K562 (cell line): ENCODE measurements at regions not wholly inside any gene's neighbourhood (a gene's known extent, or its start where the extent isn't known, plus 50 kb on each side); places are given as distances from the start of the nearest gene placed in this dataset.

Experiments used
- ETV6 ChIP-seq, 3 experiments: fragments of 150-350 bp in 1 of 3; sonication (generic) in 1 of 3; formaldehyde crosslinking in 1 of 3; IDR thresholded peaks; 2 replicates each; pipeline versions ENCODE4 v1.6.1 to v1.8.0; 2014 to 2022; ENCODE audit warnings: borderline replicate concordance in 2 of 3, low read depth in 2 of 3, antibody characterized with exemption in 1 of 3, low read length in 1 of 3, mild to moderate bottlenecking in 1 of 3, missing genetic modification reagents in 1 of 3
- HDAC6 ChIP-seq: IDR thresholded peaks from 2 replicates; pipeline ENCODE4 v1.6.1; 2012; ENCODE audit warnings: low read depth, mild to moderate bottlenecking, control low read depth, inconsistent platforms, low read length, moderate library complexity
- RCOR1 ChIP-seq, 2 experiments: IDR thresholded peaks; 2 replicates each; pipeline ENCODE4 v1.6.1; 2012; ENCODE audit warnings: low read depth in 2 of 2, low read length in 2 of 2, borderline replicate concordance in 1 of 2, improper control_type of control experiment in 1 of 2
- TCF7 ChIP-seq: sonication (generic); IDR thresholded peaks from 2 replicates; pipeline ENCODE4 v1.6.1; 2016; ENCODE audit warnings: antibody characterized with exemption, borderline replicate concordance
- YY1 ChIP-seq, 3 experiments: IDR thresholded peaks; 2 replicates each; pipeline ENCODE4 v1.6.1; 2011; ENCODE audit warnings: low read length in 2 of 3, mild to moderate bottlenecking in 2 of 3, moderate library complexity in 2 of 3, borderline replicate concordance in 1 of 3, control low read depth in 1 of 3, low read depth in 1 of 3; ENCODE audit not compliant: insufficient read depth in 3 of 3, insufficient replicate concordance in 2 of 3, control insufficient read depth in 1 of 3, insufficient read length in 1 of 3; ENCODE audit errors: extremely low read depth in 1 of 3
- ZBTB7A ChIP-seq: IDR thresholded peaks from 2 replicates; pipeline ENCODE4 v1.6.1; 2011; ENCODE audit warnings: low read depth, mild to moderate bottlenecking, low read length, moderate library complexity, borderline replicate concordance; ENCODE audit not compliant: control insufficient read depth
- ZNF57 ChIP-seq: fragments of 450-650 bp; formaldehyde crosslinking; IDR thresholded peaks from 2 replicates; pipeline ENCODE4 v1.4.0; 2020; ENCODE audit warnings: mild to moderate bottlenecking, moderate library complexity
- TF ChIP-seq, protein P1 (sequence below): fragments of 450-650 bp; IDR thresholded peaks from 2 replicates; pipeline ENCODE4 v1.6.1; 2016; ENCODE audit warnings: low read depth
- TF ChIP-seq, protein P2 (sequence below): sonication (generic); formaldehyde crosslinking; IDR thresholded peaks from 2 replicates; pipeline ENCODE4 v1.9.0; 2022; ENCODE audit warnings: mild to moderate bottlenecking, missing genetic modification reagents
- TF ChIP-seq, protein P3 (sequence below), 3 experiments: IDR thresholded peaks in 2 of 3; conservative IDR thresholded peaks in 1 of 3; 2 replicates each; pipeline ENCODE4 v1.5.1; 2011 to 2012; ENCODE audit warnings: low read length in 3 of 3, mild to moderate bottlenecking in 3 of 3, control low read depth in 2 of 3, improper control_type of control experiment in 1 of 3, inconsistent platforms in 1 of 3, low read depth in 1 of 3, mixed read lengths in 1 of 3, moderate library complexity in 1 of 3; ENCODE audit not compliant: insufficient read depth in 2 of 3
- TF ChIP-seq, protein P4 (sequence below): fragments of 450-650 bp; formaldehyde crosslinking; IDR thresholded peaks from 2 replicates; pipeline ENCODE4 v1.4.0; 2022; ENCODE audit warnings: missing genetic modification characterization
- TF ChIP-seq, protein P5 (sequence below): sonication (generic); formaldehyde crosslinking; IDR thresholded peaks from 2 replicates; pipeline ENCODE4 v1.8.1; 2022; ENCODE audit warnings: missing genetic modification reagents

DNA sequence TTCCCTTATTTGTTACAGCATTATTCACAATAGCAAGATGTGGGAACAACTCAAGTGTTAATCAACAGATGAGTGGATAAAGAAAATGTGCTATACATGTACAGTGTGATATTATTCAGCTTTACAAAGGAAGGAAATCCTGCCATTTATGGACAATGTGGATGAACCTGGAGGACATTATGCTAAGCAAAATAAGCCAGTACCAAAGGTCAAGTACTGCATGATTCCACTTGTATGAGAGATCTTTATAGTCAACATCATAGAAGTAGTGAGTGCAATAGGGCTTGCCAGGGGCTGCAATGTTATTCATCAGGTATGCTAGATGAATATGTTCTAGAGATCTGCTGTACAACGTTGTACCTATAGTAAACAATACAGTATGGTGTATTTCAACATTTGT, 138.5 kb upstream of the AGR3 start:
- no peak for TF ChIP-seq HDAC6
- no peak for TF ChIP-seq YY1 (IDR thresholded peaks at IDR 0.05; ENCODE audit: borderline replicate concordance in 1 of 3, control insufficient read depth in 1 of 3, extremely low read depth in 1 of 3, insufficient read depth in 3 of 3, insufficient read length in 1 of 3, insufficient replicate concordance in 2 of 3, low read depth in 1 of 3, low read length in 2 of 3)
- no peak for TF ChIP-seq ZNF57
- no peak for TF ChIP-seq RCOR1 (IDR thresholded peaks at IDR 0.05; ENCODE audit: borderline replicate concordance in 1 of 2, low read depth in 2 of 2, low read length in 2 of 2)
- TF ChIP-seq, protein P1, sequence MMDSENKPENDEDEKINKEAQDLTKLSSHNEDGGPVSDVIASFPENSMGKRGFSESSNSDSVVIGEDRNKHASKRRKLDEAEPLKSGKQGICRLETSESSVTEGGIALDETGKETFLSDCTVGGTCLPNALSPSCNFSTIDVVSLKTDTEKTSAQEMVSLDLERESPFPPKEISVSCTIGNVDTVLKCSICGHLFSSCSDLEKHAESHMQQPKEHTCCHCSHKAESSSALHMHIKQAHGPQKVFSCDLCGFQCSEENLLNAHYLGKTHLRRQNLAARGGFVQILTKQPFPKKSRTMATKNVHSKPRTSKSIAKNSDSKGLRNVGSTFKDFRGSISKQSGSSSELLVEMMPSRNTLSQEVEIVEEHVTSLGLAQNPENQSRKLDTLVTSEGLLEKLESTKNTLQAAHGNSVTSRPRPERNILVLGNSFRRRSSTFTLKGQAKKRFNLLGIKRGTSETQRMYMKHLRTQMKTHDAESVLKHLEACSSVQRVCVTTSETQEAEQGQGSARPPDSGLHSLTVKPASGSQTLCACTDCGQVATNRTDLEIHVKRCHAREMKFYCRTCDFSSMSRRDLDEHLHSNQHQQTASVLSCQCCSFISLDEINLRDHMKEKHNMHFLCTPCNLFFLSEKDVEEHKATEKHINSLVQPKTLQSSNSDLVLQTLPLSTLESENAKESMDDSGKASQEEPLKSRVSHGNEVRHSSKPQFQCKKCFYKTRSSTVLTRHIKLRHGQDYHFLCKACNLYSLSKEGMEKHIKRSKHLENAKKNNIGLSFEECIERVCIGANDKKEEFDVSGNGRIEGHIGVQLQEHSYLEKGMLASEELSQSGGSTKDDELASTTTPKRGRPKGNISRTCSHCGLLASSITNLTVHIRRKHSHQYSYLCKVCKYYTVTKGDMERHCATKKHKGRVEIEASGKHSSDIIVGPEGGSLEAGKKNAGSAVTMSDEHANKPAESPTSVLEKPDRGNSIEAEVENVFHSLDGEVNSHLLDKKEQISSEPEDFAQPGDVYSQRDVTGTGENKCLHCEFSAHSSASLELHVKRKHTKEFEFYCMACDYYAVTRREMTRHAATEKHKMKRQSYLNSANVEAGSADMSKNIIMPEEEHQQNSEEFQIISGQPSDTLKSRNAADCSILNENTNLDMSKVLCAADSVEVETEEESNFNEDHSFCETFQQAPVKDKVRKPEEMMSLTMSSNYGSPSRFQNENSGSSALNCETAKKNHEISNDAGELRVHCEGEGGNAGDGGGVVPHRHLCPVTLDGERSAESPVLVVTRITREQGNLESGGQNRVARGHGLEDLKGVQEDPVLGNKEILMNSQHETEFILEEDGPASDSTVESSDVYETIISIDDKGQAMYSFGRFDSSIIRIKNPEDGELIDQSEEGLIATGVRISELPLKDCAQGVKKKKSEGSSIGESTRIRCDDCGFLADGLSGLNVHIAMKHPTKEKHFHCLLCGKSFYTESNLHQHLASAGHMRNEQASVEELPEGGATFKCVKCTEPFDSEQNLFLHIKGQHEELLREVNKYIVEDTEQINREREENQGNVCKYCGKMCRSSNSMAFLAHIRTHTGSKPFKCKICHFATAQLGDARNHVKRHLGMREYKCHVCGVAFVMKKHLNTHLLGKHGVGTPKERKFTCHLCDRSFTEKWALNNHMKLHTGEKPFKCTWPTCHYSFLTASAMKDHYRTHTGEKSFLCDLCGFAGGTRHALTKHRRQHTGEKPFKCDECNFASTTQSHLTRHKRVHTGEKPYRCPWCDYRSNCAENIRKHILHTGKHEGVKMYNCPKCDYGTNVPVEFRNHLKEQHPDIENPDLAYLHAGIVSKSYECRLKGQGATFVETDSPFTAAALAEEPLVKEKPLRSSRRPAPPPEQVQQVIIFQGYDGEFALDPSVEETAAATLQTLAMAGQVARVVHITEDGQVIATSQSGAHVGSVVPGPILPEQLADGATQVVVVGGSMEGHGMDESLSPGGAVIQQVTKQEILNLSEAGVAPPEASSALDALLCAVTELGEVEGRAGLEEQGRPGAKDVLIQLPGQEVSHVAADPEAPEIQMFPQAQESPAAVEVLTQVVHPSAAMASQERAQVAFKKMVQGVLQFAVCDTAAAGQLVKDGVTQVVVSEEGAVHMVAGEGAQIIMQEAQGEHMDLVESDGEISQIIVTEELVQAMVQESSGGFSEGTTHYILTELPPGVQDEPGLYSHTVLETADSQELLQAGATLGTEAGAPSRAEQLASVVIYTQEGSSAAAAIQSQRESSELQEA, result no peak
- TF ChIP-seq, protein P2, sequence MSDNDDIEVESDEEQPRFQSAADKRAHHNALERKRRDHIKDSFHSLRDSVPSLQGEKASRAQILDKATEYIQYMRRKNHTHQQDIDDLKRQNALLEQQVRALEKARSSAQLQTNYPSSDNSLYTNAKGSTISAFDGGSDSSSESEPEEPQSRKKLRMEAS, result no peak
- TF ChIP-seq, protein P3, sequence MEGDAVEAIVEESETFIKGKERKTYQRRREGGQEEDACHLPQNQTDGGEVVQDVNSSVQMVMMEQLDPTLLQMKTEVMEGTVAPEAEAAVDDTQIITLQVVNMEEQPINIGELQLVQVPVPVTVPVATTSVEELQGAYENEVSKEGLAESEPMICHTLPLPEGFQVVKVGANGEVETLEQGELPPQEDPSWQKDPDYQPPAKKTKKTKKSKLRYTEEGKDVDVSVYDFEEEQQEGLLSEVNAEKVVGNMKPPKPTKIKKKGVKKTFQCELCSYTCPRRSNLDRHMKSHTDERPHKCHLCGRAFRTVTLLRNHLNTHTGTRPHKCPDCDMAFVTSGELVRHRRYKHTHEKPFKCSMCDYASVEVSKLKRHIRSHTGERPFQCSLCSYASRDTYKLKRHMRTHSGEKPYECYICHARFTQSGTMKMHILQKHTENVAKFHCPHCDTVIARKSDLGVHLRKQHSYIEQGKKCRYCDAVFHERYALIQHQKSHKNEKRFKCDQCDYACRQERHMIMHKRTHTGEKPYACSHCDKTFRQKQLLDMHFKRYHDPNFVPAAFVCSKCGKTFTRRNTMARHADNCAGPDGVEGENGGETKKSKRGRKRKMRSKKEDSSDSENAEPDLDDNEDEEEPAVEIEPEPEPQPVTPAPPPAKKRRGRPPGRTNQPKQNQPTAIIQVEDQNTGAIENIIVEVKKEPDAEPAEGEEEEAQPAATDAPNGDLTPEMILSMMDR (IDR thresholded peaks at IDR 0.05 in 2 of 3, conservative IDR thresholded peaks at IDR 0.05 in 1 of 3; ENCODE audit: insufficient read depth in 2 of 3, low read depth in 1 of 3, low read length in 3 of 3), result no peak
- TF ChIP-seq TCF7, result no peak
- no peak for TF ChIP-seq ZBTB7A
- TF ChIP-seq, protein P4, sequence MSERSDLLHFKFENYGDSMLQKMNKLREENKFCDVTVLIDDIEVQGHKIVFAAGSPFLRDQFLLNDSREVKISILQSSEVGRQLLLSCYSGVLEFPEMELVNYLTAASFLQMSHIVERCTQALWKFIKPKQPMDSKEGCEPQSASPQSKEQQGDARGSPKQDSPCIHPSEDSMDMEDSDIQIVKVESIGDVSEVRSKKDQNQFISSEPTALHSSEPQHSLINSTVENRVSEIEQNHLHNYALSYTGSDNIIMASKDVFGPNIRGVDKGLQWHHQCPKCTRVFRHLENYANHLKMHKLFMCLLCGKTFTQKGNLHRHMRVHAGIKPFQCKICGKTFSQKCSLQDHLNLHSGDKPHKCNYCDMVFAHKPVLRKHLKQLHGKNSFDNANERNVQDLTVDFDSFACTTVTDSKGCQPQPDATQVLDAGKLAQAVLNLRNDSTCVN (CRISPR knock-in tag), result no peak
- TF ChIP-seq ETV6 (IDR thresholded peaks at IDR 0.05; ENCODE audit: borderline replicate concordance in 1 of 2, low read depth in 2 of 2, low read length in 1 of 2), result no peak
- TF ChIP-seq ETV6 (CRISPR knock-in tag; IDR thresholded peaks at IDR 0.05; ENCODE audit: borderline replicate concordance), result no peak
- TF ChIP-seq, protein P5, sequence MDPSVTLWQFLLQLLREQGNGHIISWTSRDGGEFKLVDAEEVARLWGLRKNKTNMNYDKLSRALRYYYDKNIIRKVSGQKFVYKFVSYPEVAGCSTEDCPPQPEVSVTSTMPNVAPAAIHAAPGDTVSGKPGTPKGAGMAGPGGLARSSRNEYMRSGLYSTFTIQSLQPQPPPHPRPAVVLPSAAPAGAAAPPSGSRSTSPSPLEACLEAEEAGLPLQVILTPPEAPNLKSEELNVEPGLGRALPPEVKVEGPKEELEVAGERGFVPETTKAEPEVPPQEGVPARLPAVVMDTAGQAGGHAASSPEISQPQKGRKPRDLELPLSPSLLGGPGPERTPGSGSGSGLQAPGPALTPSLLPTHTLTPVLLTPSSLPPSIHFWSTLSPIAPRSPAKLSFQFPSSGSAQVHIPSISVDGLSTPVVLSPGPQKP, result no peak
